Activated CD4-positive, CD25-positive, alpha-beta regulatory T cell treated with anti-CD3 and anti-CD28 coated beads, Interleukin-2, amount 50 U/mL, for 24 hours (primary cell): ENCODE measurements at regions not wholly inside any gene's neighbourhood (a gene's known extent, or its start where the extent isn't known, plus 50 kb on each side); places are given as distances from the start of the nearest gene placed in this dataset.
"Not testable (repeated sequence)": the region's sequence is repeated elsewhere in the genome, so short reads cannot be mapped to it uniquely, and the experiment has no call there.

Source experiments
- ATAC-seq, 2 donors: fragments of 150-1000 bp; cut with Tn5 transposase; one replicate each; pipeline ENCODE4 v1.10.0; 2021; ENCODE audit warnings: mild to moderate bottlenecking in 1 of 2, moderate library complexity in 1 of 2

DNA sequence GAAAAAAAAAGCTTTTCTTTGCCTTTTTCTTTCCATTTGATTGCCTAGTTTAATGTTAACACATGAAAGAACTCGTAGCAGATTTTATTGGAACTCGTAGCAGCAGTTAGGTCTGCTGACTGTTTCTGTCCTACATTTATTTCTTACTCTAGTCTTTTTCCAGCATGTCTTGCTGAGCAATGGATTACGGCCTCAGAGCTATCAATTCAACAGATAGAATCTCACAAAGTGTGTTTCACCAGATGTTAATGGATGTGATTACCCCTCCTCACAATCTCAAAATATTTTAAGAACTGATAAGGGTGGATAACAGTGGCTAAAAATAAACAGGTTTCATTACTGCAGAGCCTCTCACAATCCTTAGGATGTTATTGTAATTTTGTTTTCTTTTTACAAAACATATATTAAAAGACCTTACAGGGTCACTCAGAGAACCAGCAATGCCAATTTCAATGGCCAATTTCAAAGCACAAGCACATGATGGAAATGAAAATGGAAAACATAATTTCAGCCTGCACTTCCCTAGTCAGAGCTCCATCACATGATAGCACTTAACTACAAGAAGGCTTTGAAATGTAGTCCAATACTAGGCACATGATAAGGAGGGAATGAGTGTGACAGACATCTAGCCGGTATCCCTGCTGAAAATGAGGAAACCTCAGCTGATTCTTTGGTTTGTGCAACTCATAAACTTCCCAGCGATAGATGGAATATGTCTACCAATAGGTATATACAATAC, 838.1 kb upstream of the SEMA6D start:
- ATAC-seq, result no peak

DNA sequence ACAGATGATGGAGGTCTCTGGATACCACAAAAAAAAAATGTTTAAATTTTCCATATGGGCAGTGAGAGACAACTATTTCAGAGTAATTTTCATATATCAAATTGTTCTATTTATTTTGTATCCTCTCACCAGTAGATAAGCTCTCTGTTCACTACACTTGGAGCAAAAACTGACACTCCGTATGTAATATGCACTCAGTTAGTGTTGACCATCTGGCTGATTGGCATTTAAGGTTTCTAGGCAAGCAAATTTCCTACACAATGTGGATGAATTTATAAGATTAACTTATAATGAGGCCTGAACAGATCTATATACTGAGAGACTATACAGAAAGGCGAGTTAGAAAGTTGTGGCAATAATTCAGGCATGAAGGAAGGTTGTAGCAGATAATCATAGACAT, 836.5 kb upstream of the SEMA6D start:
- ATAC-seq, result no peak

- no peak for ATAC-seq
These were observed 824.6 kb upstream of the SEMA6D start for GRCh38 chr15:46892621-46893160.

GRCh38 chr15:46894644-46895043, 822.7 kb upstream of the SEMA6D start:
- no peak for ATAC-seq

GRCh38 chr15:46897266-46897665, 820.0 kb upstream of the SEMA6D start:
- ATAC-seq, result no peak

- no peak for ATAC-seq
These were observed 816.3 kb upstream of the SEMA6D start for GRCh38 chr15:46901001-46901400.

DNA sequence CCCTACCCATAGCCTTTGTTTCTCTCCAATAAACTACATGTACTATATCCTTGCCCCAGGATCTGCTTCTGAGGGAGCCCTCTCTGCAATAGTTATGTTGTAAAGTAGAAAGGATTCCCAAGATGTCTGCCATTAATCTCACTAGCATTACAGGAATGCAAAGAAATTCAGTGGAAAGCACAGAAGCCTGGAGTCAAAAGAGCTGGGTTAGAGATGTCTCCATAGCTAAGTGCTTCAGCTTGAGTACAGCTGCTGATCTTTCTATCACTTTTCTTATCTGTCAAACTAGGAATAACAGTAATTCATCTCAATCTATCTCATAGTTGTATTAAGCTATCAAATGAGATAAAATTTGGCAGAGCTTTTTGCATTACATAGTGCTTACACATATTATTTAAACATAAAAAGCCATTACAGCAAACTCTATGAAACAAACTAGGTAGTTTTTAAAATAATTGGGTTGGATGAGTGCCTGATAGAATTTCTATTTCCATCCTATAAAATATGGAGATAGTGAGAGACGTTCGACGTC, 799.5 kb upstream of the SEMA6D start:
- ATAC-seq, result no peak

DNA sequence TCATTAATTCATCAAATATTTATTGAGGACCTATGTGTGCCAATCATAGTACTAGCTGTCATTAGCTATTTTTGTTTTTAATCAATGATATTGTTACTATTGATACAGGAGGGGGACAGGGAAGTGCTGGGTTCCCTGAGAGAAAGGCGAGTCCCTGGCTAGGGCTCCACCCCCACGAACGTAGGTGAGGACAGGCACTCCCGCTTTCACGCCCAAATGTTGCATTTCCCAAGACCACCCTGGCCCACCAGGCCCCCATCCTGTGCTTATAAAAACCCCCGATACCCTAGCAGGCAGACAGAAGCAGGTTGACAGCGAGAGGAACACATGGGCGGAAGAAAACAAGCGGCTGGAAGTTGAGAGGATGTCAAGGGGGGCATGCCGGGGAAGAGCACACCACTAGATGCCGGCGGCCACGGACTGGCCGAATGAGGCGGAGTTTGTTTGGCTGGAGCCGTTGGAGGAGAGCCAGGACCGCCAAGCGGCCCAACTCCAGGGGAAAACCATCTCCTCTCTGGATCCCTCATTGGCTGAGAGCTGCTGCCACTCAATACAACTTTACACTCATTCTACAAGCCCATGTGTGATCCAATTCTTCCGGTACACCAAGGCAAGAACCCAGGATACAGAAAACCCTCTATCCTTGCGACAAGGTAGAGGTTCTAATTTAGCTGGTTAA, 798.7 kb upstream of the SEMA6D start:
- no peak for ATAC-seq

GRCh38 chr15:46921891-46922290, 795.4 kb upstream of the SEMA6D start:
- no peak for ATAC-seq

- no peak for ATAC-seq
These were observed 786.9 kb upstream of the SEMA6D start for GRCh38 chr15:46930426-46930825.

DNA sequence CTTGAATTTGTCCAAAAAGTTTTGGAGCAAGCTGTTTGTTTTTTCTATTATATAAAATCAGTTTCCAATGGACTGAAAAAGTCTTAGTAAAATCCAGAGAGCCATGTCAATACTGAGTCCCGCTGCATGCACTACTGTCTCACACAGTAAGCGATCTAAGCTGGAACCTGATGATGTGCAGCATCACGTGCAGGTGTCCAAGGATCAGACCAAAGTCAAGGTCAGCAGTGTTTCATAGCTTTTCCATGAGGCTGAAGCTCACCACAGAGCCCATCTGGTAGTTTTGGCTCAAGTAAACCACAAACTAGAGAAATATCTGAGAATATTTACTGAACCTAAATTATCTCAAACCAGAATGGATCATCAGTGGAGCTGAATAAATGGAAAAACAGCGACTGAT, 784.0 kb upstream of the SEMA6D start:
- no peak for ATAC-seq

- ATAC-seq, result no peak
These were observed 782.5 kb upstream of the SEMA6D start for GRCh38 chr15:46934851-46935250.

DNA sequence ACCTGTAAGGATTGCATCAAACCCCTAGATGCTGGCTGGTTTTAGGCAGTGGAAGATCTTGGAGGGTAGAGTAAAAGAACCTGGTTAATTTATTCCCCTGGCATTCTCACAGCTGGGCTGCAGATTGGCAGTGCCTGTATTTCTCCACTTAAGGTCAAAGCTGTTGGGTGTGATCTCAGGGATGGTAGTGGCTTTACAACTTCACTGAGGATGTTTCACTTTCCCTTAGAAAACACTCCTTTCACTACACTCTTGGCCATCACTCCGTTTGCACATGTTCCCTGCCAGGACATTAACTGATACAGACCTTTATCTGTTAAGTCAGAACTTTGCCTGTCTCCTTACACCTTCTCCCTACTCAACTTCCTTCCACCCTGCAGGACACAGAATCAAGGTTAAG, 779.1 kb upstream of the SEMA6D start:
- ATAC-seq, result no peak

GRCh38 chr15:46941241-46941640, 776.1 kb upstream of the SEMA6D start:
- ATAC-seq, result no peak

DNA sequence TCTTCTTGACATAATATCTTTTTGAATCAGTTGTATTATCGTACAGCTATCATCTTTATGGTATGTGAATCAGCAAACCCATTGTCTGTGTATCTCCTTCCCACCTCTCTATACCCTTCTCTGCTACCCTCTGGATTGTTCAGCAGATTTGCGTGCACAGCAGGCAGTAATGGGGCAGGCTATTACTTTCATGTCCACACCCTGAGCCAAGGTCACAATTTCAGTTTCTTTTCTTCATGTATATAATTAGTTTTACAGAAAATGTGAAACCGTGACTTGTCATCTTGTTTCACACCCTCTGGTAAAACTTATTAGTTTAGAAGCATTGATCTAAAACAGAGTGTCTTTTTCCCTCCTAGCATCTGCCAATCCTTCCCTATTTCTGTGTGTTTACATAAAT, 770.4 kb upstream of the SEMA6D start:
- ATAC-seq, result no peak

DNA sequence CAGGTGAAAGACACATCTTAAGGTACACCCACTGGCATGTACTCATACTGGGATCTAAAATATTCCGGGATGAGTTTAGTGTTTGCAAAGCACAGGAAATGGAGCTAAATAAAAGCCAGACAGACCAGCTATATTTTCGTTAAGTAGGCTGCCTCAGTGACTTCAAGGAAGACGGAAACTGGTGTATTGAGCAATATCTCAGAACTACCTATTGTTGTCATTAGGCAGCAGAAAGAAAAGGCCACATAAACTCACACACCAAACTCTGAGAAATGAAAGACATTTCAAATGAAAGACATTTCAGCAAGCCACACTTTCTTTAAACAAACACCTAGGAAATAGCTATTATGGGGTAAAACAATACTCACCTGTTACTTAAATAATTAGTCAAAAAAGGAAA, 761.7 kb upstream of the SEMA6D start:
- ATAC-seq, result no peak

DNA sequence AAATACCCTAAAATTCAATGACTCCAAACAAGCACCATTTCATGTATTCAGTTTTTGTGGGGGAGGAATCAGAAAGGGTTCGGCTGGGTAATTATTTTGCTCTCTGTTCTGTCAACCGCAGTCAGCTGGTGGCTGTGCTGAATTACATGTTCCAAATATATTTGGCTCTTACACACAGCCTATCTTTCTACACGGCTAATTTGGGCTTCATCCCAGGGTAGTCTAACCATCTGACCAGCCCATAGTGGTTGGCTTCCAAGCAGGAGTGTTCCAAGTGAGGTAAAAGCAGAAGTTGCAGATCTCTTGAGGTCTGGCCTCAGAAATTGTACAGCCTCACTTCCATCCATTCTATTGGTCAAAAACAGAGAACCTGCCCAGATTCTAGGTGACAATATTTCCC, 760.8 kb upstream of the SEMA6D start:
- no peak for ATAC-seq

- ATAC-seq, result no peak
These were observed 760.4 kb upstream of the SEMA6D start for GRCh38 chr15:46956881-46957280.

DNA sequence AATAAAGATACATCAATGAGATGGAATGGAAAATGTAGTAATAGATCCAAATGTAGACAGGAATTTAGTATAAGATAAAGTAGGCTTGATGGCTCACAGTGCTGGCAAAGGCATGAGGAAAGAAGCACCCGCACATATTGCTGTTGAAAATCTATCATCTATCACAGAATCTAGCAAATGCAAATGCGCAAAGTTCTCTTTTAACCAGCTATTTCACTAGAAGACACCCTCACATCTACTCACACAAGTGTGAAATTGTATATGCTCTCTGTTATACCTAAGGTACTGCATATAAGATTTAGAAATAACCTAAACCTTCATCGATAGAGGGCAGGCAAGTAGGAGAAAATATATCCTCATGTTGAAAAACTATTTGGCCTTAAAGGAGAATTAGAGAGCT, 756.7 kb upstream of the SEMA6D start:
- ATAC-seq, result no peak

- ATAC-seq, result no peak
These were observed 755.5 kb upstream of the SEMA6D start for GRCh38 chr15:46961795-46962194.

DNA sequence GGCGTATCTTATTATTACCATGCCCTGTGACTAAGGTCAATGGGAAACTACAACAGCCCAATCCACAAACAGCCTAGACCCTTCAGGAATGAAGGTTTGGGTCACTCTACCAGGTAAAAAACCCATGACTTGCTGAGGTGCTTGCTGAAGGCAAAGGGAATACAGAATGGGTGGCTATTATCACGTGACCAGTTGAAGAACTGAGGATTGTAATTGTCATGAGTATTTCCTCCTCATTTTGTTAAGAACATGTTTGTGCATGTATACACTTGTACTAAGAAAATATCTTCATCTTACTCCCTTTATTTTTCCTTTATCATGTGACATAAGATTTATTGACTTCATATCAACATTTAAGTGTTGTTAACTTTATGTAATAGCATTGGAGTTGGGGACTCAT, 729.2 kb upstream of the SEMA6D start:
- not testable (repeated sequence) for ATAC-seq

GRCh38 chr15:46996359-46996758, 720.9 kb upstream of the SEMA6D start:
- ATAC-seq, result no peak

DNA sequence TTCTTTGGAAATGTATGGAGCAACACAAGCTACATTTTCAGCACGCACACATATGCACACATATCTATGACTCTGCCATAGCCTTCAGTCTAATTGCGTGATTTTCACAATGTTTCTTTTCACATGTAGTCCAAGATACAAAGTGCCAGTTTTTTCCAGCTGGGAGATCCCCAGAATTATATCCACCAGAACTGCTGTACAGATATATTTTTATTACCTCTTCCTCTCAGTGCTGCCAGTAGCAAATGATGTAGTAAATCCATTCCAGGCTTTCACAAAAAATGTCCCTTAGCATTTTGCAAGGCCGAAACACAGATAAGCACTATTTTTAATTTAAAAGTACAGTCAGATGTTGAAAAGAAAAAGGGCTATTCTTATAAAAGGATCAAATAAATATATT, 719.8 kb upstream of the SEMA6D start:
- no peak for ATAC-seq

GRCh38 chr15:47003568-47003967, 713.7 kb upstream of the SEMA6D start:
- no peak for ATAC-seq
